HFF-Myc (cell line): ENCODE measurements at regions not wholly inside any gene's neighbourhood (a gene's known extent, or its start where the extent isn't known, plus 50 kb on each side); places are given as distances from the start of the nearest gene placed in this dataset.

Source experiments
- DNase-seq: peaks from one replicate; pipeline ENCODE4 v3.0.0-alpha.2; 2011; ENCODE audit warnings: low read depth; ENCODE audit errors: extremely low read depth
- H3K4me3 ChIP-seq: replicated peaks from 2 replicates; pipeline ENCODE4 v1.5.1; 2011; ENCODE audit warnings: low read depth, mild to moderate bottlenecking, control low read depth, low read length
- CTCF ChIP-seq: IDR thresholded peaks from 2 replicates; pipeline ENCODE4 v1.5.1; 2012; ENCODE audit warnings: mild to moderate bottlenecking, low read depth, low read length, control low read depth; ENCODE audit errors: missing control alignments

DNA sequence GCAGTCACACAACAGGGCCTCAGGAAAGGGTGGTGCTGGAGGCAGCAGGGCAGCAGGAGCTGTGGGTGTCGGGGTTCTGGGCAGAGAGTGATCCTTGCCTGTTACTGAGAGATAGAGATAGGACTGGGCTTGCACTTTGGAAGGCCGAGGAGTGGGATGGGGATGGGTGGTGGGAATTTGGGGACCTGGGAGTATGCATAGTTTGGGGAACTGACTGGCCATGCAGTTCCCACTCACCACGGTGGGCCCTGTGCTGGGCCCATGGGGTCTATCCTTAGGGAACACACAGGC lies 192.5 kb upstream of the LINGO1 start:
- no peak overlapping the region for H3K4me3 ChIP-seq
- TF ChIP-seq CTCF, result no peak
- DNase-seq, result no peak

- no peak overlapping the region for H3K4me3 ChIP-seq
- no peak for DNase-seq
- no peak for TF ChIP-seq CTCF
These were observed 191.9 kb upstream of the LINGO1 start for GRCh38 chr15:77824361-77825251.

DNA sequence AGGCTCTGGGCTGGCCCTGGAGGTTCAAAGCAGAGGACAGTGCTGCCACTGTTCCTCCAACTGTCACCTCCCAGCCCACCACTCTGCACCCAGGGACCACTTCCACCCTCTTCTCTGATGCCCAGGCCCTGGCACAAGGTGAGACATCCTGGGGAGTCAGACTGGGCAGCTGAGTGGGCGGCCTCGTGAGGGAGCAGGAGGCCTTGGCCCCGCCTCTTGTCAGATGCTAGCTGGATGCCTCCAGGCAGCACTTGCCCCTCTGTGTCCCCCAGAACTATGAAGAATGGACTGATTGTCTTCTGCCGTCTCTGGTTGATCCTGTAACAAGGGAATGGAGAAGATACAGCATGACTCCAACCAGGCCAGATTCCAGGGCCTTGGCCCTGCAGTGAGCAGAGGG lies 191.0 kb upstream of the LINGO1 start:
- DNase-seq, result no peak
- H3K4me3 ChIP-seq, result no peak overlapping the region
- TF ChIP-seq CTCF, result no peak

GRCh38 chr15:77822631-77823230 lies 190.0 kb upstream of the LINGO1 start:
- DNase-seq, result no peak
- no peak overlapping the region for H3K4me3 ChIP-seq
- no peak for TF ChIP-seq CTCF

DNA sequence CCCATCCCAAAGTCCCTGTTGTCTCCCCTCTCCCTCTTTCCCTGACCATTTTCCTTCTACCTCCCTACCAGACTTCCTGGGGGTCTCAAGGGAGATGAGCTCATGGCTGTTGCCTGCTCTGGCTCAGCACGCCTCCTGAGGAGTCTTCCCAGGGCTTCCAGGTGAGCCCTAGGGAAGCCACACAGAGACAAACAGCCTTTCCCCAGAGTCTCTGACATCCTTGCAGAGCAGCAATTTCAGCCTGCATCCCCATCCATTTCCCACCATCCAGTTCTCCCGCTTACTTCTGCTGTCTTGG lies 189.2 kb upstream of the LINGO1 start:
- no peak for TF ChIP-seq CTCF
- no peak for DNase-seq

GRCh38 chr15:77821188-77821958 lies 188.7 kb upstream of the LINGO1 start:
- peak; percentile 4 for DNase-seq
- no peak overlapping the region for H3K4me3 ChIP-seq
- peak; percentile 85 for TF ChIP-seq CTCF

More for the DNA sequence above, 189.2 kb upstream of the LINGO1 start:
- no peak overlapping the region for H3K4me3 ChIP-seq
